Muscle of leg (tissue), 3 donors: ENCODE measurements at regions not wholly inside any gene's neighbourhood (a gene's known extent, or its start where the extent isn't known, plus 50 kb on each side); places are given as distances from the start of the nearest gene placed in this dataset.
"Not testable (repeated sequence)": the region's sequence is repeated elsewhere in the genome, so short reads cannot be mapped to it uniquely, and the experiment has no call there.

ENCODE experiments used
- DNase-seq: peaks from one replicate; pipeline ENCODE4 v3.0.0; 2013
- H3K27ac ChIP-seq: one replicate; pipeline ENCODE4 v1.5.1; 2013; ENCODE audit warnings: mild to moderate bottlenecking, low read length, control low read depth
- H3K27me3 ChIP-seq: one replicate; pipeline ENCODE4 v1.6.1; 2013; ENCODE audit warnings: low read length; ENCODE audit not compliant: control insufficient read depth, insufficient read depth
- H3K36me3 ChIP-seq: one replicate; pipeline ENCODE4 v1.6.1; 2013; ENCODE audit warnings: low read length; ENCODE audit not compliant: control insufficient read depth, insufficient read depth
- H3K4me1 ChIP-seq: one replicate; pipeline ENCODE4 v1.6.1; 2013; ENCODE audit warnings: low read length; ENCODE audit not compliant: control insufficient read depth, insufficient read depth
- H3K4me3 ChIP-seq: one replicate; pipeline ENCODE4 v1.5.1; 2013; ENCODE audit warnings: low read length, control low read depth
- H3K9me3 ChIP-seq: replicated peaks from 2 replicates; pipeline ENCODE4 v1.6.1; 2013; ENCODE audit warnings: low read depth, low read length; ENCODE audit not compliant: control insufficient read depth
- WGBS: methylation state at CpG from one replicate; pipeline ENCODE4 v1.1.5; 2013; ENCODE audit warnings: missing lambda C conversion rate; ENCODE audit not compliant: insufficient coverage; 5-methylcytosine and 5-hydroxymethylcytosine counted together

DNA sequence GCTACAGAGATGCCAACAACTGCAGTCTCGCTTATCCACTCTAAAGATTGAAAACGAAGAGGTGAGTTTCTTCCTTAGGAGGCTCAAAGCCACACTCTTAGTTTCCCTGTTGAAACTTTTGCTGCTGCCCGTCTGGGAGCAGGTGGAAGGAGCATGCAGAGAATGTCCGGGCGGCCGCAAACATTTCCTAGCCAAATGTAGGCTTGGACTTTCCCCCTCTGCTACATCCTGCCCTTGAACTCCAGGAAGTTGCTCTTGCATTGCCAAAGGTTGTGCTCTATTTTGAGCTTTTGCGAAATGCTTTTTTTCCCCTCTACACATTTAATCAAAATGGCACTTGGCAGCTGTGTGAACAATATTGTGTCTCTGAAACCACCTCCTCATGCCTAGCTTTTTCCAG lies 95.3 kb upstream of the FAM72C start:
- DNase-seq, H3K4me1 ChIP-seq: not testable (repeated sequence)
- no CpG with 5 or more reads among the region's 7 CpGs for WGBS

DNA sequence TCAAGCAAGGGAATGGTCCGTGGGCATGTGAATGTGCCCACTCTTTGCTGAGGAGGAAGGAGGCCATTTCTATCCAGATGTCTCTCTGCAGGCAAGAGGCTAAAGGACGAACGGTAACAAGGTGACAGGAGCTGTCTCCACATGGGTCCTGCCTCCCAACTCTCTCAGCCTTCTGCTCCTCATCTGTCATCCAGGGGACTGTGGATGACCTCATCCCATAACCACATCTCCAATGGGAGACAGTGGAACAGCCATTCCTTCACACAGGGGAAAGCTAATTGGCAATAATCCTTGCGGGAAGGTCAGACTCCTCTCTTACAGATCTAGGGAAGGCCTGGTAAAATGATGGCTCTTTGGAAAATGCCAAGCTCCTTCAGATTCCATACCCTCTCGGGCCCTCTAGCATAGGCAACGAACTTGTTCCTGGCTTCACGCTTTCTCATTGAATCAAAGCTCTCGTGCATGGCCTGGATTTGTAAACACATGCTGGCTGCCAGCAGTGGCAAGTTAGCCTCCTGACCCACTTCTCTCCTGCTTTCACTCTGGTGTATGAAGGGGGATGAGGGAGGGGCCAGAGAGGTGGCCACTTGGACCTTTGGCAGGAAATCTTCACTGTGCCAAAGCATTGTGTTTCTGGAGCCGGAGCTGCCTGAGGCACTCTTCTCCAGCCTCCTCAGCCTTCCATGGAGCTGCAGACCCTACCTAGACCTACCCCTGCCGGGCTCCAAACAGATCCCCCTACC lies 94.5 kb upstream of the FAM72C start:
- not testable (repeated sequence) for H3K36me3 ChIP-seq, H3K27ac ChIP-seq, DNase-seq, H3K9me3 ChIP-seq, H3K4me3 ChIP-seq, H3K27me3 ChIP-seq, H3K4me1 ChIP-seq
- no CpG with 5 or more reads among the region's 10 CpGs for WGBS

More for the DNA sequence above, 95.3 kb upstream of the FAM72C start:
- not testable (repeated sequence) for H3K27ac ChIP-seq, H3K9me3 ChIP-seq, H3K27me3 ChIP-seq, H3K4me3 ChIP-seq, H3K36me3 ChIP-seq

DNA sequence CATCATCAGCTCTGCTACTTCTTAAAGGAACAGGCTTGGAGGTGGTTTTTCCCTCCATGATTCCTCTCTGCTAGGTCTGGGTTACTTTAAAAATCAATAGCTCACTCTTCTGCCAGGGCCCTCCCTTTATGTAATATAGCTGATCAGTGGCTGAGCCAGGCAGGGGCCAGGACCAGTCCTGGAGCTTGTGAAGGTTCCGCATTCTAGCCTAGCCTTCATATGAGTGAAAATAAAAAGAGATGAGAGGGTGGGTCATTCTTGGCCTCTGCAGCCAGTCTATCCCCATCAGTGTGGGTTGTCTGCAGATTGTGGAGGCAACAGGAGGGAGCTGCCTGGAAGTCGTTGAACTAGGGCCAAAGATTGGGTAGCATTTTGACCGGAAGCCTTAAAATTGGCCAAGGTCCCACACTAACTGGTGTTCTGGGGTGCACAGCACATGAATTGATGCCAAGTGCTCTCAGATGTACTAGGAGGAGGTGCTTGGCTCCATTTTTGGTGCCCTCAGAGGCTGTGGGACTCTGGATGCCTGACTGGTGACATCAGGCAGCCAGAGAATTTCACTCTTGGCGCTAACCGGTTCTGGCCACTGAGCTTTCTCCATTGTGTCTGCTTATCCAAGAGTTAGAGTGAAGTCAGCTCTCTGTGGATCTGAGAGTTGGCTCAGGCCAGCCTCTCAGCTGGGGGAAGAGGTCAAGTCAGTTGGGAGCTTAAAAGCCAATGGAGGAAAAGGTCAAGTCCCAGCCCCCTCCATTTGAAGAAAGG lies 93.7 kb upstream of the FAM72C start:
- not testable (repeated sequence) for DNase-seq, H3K27ac ChIP-seq, H3K4me3 ChIP-seq, H3K36me3 ChIP-seq, H3K27me3 ChIP-seq, H3K9me3 ChIP-seq, H3K4me1 ChIP-seq
- WGBS, result no CpG with 5 or more reads among the region's 5 CpGs

DNA sequence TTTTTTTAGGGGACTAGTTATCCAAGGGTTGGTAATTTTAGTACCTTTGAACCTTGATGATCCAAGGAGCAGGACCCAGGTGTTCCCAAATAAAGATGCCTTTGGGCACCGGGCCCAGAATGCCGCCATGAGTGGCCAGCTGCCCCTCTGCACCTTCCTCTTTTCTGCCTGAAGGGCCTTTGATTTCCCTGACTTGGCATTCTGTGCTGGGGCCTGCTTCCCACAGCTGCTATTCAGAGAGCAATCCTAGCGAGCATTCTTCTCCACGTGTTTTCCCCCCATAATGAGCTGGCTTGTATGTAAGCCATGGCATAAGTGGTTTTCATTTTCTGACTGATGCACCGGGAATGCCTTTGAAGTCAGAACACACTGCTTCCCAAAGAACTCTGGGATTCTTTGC lies 77.6 kb upstream of the FAM72C start:
- DNase-seq, H3K9me3 ChIP-seq, H3K36me3 ChIP-seq, H3K27me3 ChIP-seq, H3K27ac ChIP-seq, H3K4me1 ChIP-seq, H3K4me3 ChIP-seq: not testable (repeated sequence)
- no CpG with 5 or more reads among the region's 5 CpGs for WGBS

DNA sequence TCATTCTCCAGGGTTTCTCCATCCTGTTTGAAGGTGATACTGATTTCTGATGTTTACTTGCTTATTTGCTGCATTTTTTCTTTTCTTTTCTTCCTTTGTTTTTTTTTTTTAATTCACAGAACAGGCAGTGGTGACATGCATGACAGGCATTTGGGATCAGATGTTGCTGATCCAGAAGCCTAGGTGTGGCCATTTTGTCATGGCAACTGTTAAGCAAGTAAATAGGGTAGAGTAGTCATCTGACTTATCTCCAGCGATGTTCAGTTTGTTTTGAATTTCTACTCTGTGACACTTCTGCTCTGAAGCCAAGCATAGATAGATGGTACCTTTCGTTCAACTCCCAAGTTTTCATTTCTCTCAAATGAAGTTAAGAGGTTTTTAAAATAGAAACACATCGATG lies 74.9 kb upstream of the FAM72C start:
- no CpG with 5 or more reads among the region's 3 CpGs for WGBS

DNA sequence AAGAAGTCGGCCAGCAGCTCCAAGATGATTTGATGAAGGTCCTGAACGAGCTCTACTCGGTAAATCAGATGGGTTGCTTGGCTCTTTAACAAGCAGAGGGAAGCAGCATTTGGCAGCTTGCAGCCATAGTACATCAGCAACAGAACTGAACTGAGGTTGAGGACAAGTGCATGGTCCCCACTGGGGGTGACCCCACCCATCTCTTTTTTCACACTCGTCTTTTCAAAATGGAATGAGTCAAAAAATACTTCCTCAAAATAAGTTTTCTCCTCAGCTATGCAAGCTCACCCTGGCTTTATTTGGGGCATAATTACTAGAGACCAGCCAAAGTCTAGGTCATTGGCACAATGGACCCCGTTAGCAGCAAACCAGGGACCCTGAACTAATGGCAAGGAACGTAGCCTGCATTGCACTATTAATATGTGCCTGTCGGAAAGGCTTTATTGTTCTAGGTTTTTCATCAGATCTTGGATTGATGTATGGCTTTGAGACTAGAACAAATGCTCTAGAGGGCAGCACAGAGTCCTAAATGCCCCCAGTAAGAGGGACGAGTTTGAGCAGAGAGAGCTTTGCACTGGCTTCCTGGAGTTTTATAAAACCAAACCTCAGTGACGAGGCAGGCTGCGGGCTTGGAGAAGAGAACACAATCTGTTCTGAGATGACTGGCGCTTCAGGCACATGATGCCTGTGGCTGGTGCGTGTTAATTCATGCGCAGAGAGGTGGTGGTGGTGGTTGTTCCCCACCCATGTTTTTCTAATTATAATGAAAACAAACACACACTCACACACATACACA lies 74.2 kb upstream of the FAM72C start:
- not testable (repeated sequence) for H3K27me3 ChIP-seq, H3K4me1 ChIP-seq, H3K36me3 ChIP-seq, H3K4me3 ChIP-seq, H3K9me3 ChIP-seq, H3K27ac ChIP-seq
- 20% methylated on average over 1 of the region's 13 CpGs for WGBS
- peak; percentile 2 for DNase-seq

More for the DNA sequence above, 74.9 kb upstream of the FAM72C start:
- H3K4me3 ChIP-seq, H3K9me3 ChIP-seq, H3K27ac ChIP-seq, DNase-seq, H3K27me3 ChIP-seq, H3K4me1 ChIP-seq, H3K36me3 ChIP-seq: not testable (repeated sequence)

DNA sequence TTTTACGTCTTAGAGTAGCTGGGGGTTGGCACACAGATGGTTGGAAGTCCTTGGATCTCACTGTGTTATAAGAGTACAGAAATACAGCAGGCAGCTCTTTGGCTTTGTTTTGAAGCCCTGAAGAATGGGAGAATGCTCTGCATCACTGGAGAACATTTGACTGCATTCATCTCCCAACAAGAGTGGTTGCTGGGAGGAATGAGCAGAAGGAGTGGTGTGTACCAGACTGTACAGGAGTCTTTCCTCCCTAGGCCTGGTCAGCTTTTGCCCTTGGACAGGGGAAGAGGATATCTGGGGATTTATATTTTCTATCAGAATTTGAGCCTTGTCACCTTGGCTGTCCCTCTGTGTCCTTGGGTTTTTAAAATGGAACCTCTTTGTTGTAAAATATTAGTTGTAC lies 70.5 kb upstream of the FAM72C start:
- H3K4me1 ChIP-seq, H3K27ac ChIP-seq, H3K36me3 ChIP-seq, H3K4me3 ChIP-seq, DNase-seq, H3K27me3 ChIP-seq, H3K9me3 ChIP-seq: not testable (repeated sequence)
- WGBS, result no CpG with 5 or more reads among the region's 1 CpG

DNA sequence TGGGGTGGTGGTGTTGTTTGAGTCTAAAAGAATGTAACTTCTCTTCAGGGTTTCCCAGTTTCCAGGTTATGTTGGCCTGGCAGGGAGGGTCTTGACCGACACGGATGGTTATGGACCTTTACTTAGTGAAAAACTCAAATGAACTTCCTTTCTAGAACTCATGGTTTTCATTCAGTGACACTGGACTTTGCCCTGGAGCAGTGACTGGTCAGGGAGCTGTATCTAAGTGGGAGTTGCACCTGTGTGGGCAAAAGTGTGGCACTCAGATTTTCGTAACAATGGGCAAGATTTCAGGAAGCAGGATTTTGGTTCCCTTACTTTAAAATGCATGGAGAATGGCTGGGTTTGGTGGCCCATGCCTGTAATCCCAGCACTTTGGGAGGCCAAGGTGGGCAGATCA lies 68.5 kb upstream of the FAM72C start:
- H3K4me1 ChIP-seq, H3K4me3 ChIP-seq, DNase-seq, H3K27ac ChIP-seq, H3K27me3 ChIP-seq, H3K36me3 ChIP-seq, H3K9me3 ChIP-seq: not testable (repeated sequence)
- no CpG with 5 or more reads among the region's 3 CpGs for WGBS

DNA sequence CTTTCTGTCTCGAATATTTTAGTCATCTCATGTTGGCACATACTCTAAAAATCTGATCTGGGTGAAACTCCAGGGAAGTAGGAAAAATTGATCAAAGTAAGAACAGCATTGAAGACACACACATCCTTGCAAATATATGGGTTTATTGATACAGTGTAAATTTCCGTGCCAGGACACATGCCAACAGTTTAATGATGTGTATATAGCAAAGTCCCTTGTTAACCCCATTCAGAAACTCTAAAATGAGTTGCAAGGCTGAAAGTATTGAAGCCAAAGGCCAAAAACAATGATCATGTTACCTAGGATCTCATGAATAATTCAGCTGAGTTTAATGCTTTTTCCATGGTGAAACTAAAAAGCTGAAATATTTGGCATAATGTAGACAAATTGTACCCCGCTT lies 62.3 kb upstream of the FAM72C start:
- H3K27me3 ChIP-seq, DNase-seq, H3K27ac ChIP-seq, H3K9me3 ChIP-seq, H3K36me3 ChIP-seq, H3K4me3 ChIP-seq, H3K4me1 ChIP-seq: not testable (repeated sequence)
- no CpG with 5 or more reads among the region's 3 CpGs for WGBS

DNA sequence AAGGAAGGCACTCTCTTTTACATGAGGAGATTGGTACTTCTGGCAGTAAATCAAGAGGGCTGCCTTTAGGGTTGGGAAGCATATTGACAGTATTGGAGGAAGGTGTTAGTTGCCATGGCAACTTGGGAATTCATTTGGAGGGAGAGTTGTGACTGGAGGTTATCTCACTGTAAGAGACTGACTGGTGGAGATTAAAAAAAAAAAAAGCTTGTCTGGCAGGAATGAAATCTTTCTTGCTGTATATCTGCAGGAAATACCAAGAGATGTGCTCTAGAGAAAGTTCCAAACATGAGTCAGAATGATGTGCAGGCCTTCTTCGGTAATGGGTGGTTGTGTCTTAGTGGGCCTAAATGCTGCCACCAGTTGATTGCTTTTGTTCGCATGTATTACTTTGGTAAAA lies 59.8 kb upstream of the FAM72C start:
- not testable (repeated sequence) for H3K4me1 ChIP-seq, H3K4me3 ChIP-seq, H3K27me3 ChIP-seq, H3K36me3 ChIP-seq, H3K9me3 ChIP-seq, DNase-seq, H3K27ac ChIP-seq
- WGBS, result no CpG with 5 or more reads among the region's 2 CpGs
